ENCODE measurements at regions not wholly inside any gene's neighbourhood (a gene's known extent, or its start where the extent isn't known, plus 50 kb on each side); places are given as distances from the start of the nearest gene placed in this dataset.

GRCh38 chr4:124135409-124135813, 577.1 kb downstream of the ANKRD50 start:
- TF ChIP-seq FOXM1 (IDR thresholded peaks at IDR 0.05; ENCODE audit: borderline replicate concordance) (no peak), ELF4 (IDR thresholded peaks at IDR 0.05) (no peak), FOXK2 (IDR thresholded peaks at IDR 0.05) (no peak), SP1 (IDR thresholded peaks at IDR 0.05) (no peak), SUZ12 (IDR thresholded peaks at IDR 0.05) (no peak), CTBP1 (IDR thresholded peaks at IDR 0.05; ENCODE audit: borderline replicate concordance) (no peak), PKNOX1 (IDR thresholded peaks at IDR 0.05) (no peak)
